GM12878 (cell line): ENCODE measurements at regions not wholly inside any gene's neighbourhood (a gene's known extent, or its start where the extent isn't known, plus 50 kb on each side); places are given as distances from the start of the nearest gene placed in this dataset.

Experiments
- ATAC-seq: fragments of 200-7000 bp; cut with Tn5 transposase; 3 replicates; pipeline ENCODE4 v1.9.1; 2020; ENCODE audit warnings: mild to moderate bottlenecking, moderate library complexity
- BruUV-seq: library from RNA; stranded (reverse); fragments of 400-500 nt; replicated peaks from 2 replicates; lab custom pipeline; 2021; lab: Mats Ljungman, UMichigan
- CTCF ChIA-PET: fragments of 300-600 bp; sonication (Branson Sonifier 250); formaldehyde crosslinking; extraction: SDS; loops from one replicate; lab custom pipeline; 2021; ENCODE audit warnings: inconsistent platforms; lab: Yijun Ruan, JAX
- POLR2A ChIA-PET: fragments of 350-600 bp; formaldehyde crosslinking; extraction: SDS; loops from one replicate; lab custom pipeline; 2021; ENCODE audit warnings: inconsistent platforms; lab: Charles Lee
- RAD21 ChIA-PET: fragments of 300-600 bp; sonication (Branson Sonifier 250); formaldehyde crosslinking; loops from one replicate; lab custom pipeline; 2023; ENCODE audit warnings: antibody characterized with exemption; ENCODE audit not compliant: unreplicated experiment; lab: Charles Lee
- SMC1A ChIA-PET: fragments of 300-600 bp; sonication (Branson Sonifier 250); formaldehyde crosslinking; loops from one replicate; lab custom pipeline; 2023; ENCODE audit not compliant: unreplicated experiment, uncharacterized antibody; lab: Charles Lee
- DNase-seq: peaks from one replicate; pipeline ENCODE4 v3.0.0-alpha.2; 2011; ENCODE audit warnings: low read depth, low spot score
- FAIRE-seq: peaks from 3 replicates; lab custom pipeline; 2011; peaks lifted over from hg19 to GRCh38; lab: Jason Lieb, UNC
- H2AFZ ChIP-seq: 2 replicates; pipeline ENCODE4 v1.6.0; 2011; ENCODE audit warnings: low read depth, low read length, control low read depth; ENCODE audit not compliant: control insufficient read depth
- H3K27ac ChIP-seq: 2 replicates; pipeline ENCODE4 v1.5.1; 2011; ENCODE audit warnings: control low read depth; ENCODE audit not compliant: control insufficient read depth, insufficient read depth
- H3K27me3 ChIP-seq, 2 experiments: replicated peaks in 1 of 2; 2 replicates each; pipeline versions ENCODE4 v1.6.0 to v1.6.1; 2011; ENCODE audit warnings: low read length in 1 of 2; ENCODE audit not compliant: control insufficient read depth in 2 of 2, insufficient read depth in 2 of 2
- H3K36me3 ChIP-seq, 2 experiments: 2 replicates each; pipeline ENCODE4 v1.5.1; 2011; ENCODE audit warnings: low read length in 1 of 2; ENCODE audit not compliant: control insufficient read depth in 2 of 2, insufficient read depth in 2 of 2
- H3K4me1 ChIP-seq: 2 replicates; pipeline ENCODE4 v1.6.1; 2011; ENCODE audit warnings: mild to moderate bottlenecking, low read length, moderate library complexity, mixed read lengths; ENCODE audit not compliant: control insufficient read depth, insufficient read depth
- H3K4me2 ChIP-seq: 2 replicates; pipeline ENCODE4 v1.6.0; 2011; ENCODE audit warnings: control low read depth; ENCODE audit not compliant: control insufficient read depth, insufficient read depth
- H3K4me3 ChIP-seq: fragments of 200-600 bp; sonication (generic); 2 replicates; pipeline ENCODE4 v1.5.1; 2016
- H3K79me2 ChIP-seq: 2 replicates; pipeline ENCODE4 v1.6.0; 2011; ENCODE audit warnings: low read length; ENCODE audit not compliant: control insufficient read depth, insufficient read depth
- H3K9ac ChIP-seq: 2 replicates; pipeline ENCODE4 v1.8.0; 2011; ENCODE audit warnings: low read length, control low read depth, mixed read lengths; ENCODE audit not compliant: control insufficient read depth, insufficient read depth
- H3K9me3 ChIP-seq: replicated peaks from 3 replicates; pipeline ENCODE4 v1.5.1; 2011; ENCODE audit warnings: mild to moderate bottlenecking, low read length; ENCODE audit not compliant: control insufficient read depth, insufficient read depth
- H4K20me1 ChIP-seq: 2 replicates; pipeline ENCODE4 v1.6.0; 2011; ENCODE audit not compliant: control insufficient read depth, insufficient read depth
- BRCA1 ChIP-seq: IDR thresholded peaks from 2 replicates; pipeline ENCODE4 v1.6.1; 2011; ENCODE audit warnings: low read depth, low read length, improper control_type of control experiment
- CBX3 ChIP-seq: fragments of 200-600 bp; sonication (generic); IDR thresholded peaks from 2 replicates; pipeline ENCODE4 v1.6.1; 2016; ENCODE audit warnings: low read depth, borderline replicate concordance
- CHD2 ChIP-seq: IDR thresholded peaks from 2 replicates; pipeline ENCODE4 v1.6.1; 2011; ENCODE audit warnings: low read depth, low read length, improper control_type of control experiment, borderline replicate concordance
- EGR1 ChIP-seq, 2 experiments: IDR thresholded peaks; 1 replicate in 1 of 2; 2 replicates in 1 of 2; pipeline ENCODE4 v1.6.1; 2011 to 2012; ENCODE audit warnings: low read depth in 2 of 2, low read length in 2 of 2, borderline replicate concordance in 1 of 2, mild to moderate bottlenecking in 1 of 2, moderate library complexity in 1 of 2
- FOS ChIP-seq: IDR thresholded peaks from 3 replicates; pipeline ENCODE4 v1.6.1; 2011; ENCODE audit warnings: borderline replicate concordance; ENCODE audit not compliant: insufficient read length; ENCODE audit errors: extremely low read depth
- JUND ChIP-seq: IDR thresholded peaks from 2 replicates; pipeline ENCODE4 v1.6.1; 2012; ENCODE audit warnings: low read depth, mild to moderate bottlenecking, low read length, improper control_type of control experiment, moderate library complexity
- MYC ChIP-seq: IDR thresholded peaks from 2 replicates; pipeline ENCODE4 v1.6.1; 2011; ENCODE audit warnings: mild to moderate bottlenecking, low read length, moderate library complexity, inconsistent platforms; ENCODE audit not compliant: insufficient read depth, insufficient replicate concordance, insufficient read length, severe bottlenecking
- NR2F1 ChIP-seq: fragments of 450-650 bp; conservative IDR thresholded peaks from 2 replicates; pipeline ENCODE4 v1.6.1; 2017; ENCODE audit warnings: mild to moderate bottlenecking
- PAX5 ChIP-seq: IDR thresholded peaks from 2 replicates; pipeline ENCODE4 v1.6.1; 2011; ENCODE audit warnings: low read depth, low read length, borderline replicate concordance
- SIN3A ChIP-seq: IDR thresholded peaks from 2 replicates; pipeline ENCODE4 v1.6.1; 2012; ENCODE audit warnings: low read depth, low read length, improper control_type of control experiment
- SMAD5 ChIP-seq: IDR thresholded peaks from 2 replicates; pipeline ENCODE4 v1.6.1; 2016; ENCODE audit warnings: antibody characterized with exemption, low read depth
- SP1 ChIP-seq: IDR thresholded peaks from one replicate; pipeline ENCODE4 v1.6.1; 2011; ENCODE audit warnings: low read depth, low read length
- TBL1XR1 ChIP-seq: IDR thresholded peaks from 2 replicates; pipeline ENCODE4 v1.6.1; 2012; ENCODE audit warnings: low read depth, low read length, improper control_type of control experiment
- TCF7 ChIP-seq: IDR thresholded peaks from 2 replicates; pipeline ENCODE4 v1.6.1; 2014; ENCODE audit warnings: antibody characterized with exemption, borderline replicate concordance
- ZNF207 ChIP-seq: fragments of 450-650 bp; IDR thresholded peaks from 2 replicates; pipeline ENCODE4 v1.6.1; 2014; ENCODE audit warnings: antibody characterized with exemption, mild to moderate bottlenecking, borderline replicate concordance
- WGBS: methylation state at CpG from one replicate; pipeline ENCODE4 v1.1.6; 2016; ENCODE audit warnings: low lambda C conversion rate; ENCODE audit not compliant: insufficient replicate concordance, insufficient coverage; ENCODE audit errors: missing lambda C conversion rate; 5-methylcytosine and 5-hydroxymethylcytosine counted together
- in situ Hi-C: fragments of 300-500 bp; cut with MboI; formaldehyde crosslinking; loops from 9 replicates; pipeline ENCODE4 v1.14.3; 2018; ENCODE audit warnings: mixed read lengths
- intact Hi-C: fragments of 100-400 bp; cut with micrococcal nuclease; formaldehyde crosslinking; loops from one replicate; pipeline ENCODE4 v1.14.2; 2022; ENCODE audit not compliant: unreplicated experiment
- TF ChIP-seq, protein P1 (sequence below): IDR thresholded peaks from 2 replicates; pipeline ENCODE4 v1.6.1; 2012; ENCODE audit warnings: low read length, inconsistent platforms
- TF ChIP-seq, protein P2 (sequence below): fragments of 450-650 bp; IDR thresholded peaks from 2 replicates; pipeline ENCODE4 v1.6.1; 2016; ENCODE audit warnings: mild to moderate bottlenecking
- TF ChIP-seq, protein P3 (sequence below): IDR thresholded peaks from 2 replicates; pipeline ENCODE4 v1.6.1; 2011; ENCODE audit warnings: low read depth, mild to moderate bottlenecking, low read length, moderate library complexity, borderline replicate concordance; ENCODE audit errors: extremely low read depth
- TF ChIP-seq, protein P4 (sequence below): fragments of 450-650 bp; IDR thresholded peaks from 2 replicates; pipeline ENCODE4 v1.6.1; 2017; ENCODE audit warnings: mild to moderate bottlenecking, low read depth, inconsistent platforms; ENCODE audit not compliant: poor library complexity, severe bottlenecking

DNA sequence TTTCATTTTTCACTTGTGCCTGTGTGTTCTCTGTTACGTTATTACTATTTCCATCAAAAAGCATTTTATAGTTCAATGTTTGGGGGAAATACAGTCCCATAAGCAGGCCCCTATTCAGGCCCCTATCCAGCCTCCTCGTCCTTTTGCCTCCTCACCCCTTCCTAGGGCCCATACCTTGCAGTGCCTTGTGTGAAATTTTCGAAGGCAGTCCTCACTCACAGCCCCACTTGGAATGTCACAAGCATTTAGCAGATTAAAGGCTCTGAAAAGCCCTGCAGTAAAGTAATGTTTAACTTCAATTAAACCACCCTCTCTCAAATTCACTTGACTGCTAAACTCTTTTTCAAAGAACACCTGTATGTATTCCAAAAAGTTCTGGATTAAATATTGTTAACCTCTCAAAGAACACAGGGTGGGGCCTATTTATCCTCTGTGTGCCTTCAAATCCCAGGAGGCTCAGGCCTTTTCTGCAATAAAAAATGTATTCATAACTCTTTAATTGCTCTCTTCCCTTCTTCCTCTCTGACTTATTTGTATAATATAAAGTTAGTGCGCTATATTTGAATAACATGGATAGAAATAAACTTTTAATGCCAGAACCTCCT is 202.5 kb downstream of the FOXA2 start:
- TF ChIP-seq SP1 (no peak), SMAD5 (no peak), FOS (no peak), BRCA1 (no peak), MYC (no peak), TCF7 (no peak), JUND (no peak), CHD2 (no peak), PAX5 (no peak), EGR1 (IDR thresholded peaks at IDR 0.05; ENCODE audit: borderline replicate concordance in 1 of 2, low read depth in 2 of 2, low read length in 2 of 2) (no peak), ZNF207 (no peak), CBX3 (no peak), SIN3A (no peak), NR2F1 (no peak), TBL1XR1 (no peak)
- TF ChIP-seq, protein P1, sequence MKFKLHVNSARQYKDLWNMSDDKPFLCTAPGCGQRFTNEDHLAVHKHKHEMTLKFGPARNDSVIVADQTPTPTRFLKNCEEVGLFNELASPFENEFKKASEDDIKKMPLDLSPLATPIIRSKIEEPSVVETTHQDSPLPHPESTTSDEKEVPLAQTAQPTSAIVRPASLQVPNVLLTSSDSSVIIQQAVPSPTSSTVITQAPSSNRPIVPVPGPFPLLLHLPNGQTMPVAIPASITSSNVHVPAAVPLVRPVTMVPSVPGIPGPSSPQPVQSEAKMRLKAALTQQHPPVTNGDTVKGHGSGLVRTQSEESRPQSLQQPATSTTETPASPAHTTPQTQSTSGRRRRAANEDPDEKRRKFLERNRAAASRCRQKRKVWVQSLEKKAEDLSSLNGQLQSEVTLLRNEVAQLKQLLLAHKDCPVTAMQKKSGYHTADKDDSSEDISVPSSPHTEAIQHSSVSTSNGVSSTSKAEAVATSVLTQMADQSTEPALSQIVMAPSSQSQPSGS: no peak
- TF ChIP-seq, protein P2, sequence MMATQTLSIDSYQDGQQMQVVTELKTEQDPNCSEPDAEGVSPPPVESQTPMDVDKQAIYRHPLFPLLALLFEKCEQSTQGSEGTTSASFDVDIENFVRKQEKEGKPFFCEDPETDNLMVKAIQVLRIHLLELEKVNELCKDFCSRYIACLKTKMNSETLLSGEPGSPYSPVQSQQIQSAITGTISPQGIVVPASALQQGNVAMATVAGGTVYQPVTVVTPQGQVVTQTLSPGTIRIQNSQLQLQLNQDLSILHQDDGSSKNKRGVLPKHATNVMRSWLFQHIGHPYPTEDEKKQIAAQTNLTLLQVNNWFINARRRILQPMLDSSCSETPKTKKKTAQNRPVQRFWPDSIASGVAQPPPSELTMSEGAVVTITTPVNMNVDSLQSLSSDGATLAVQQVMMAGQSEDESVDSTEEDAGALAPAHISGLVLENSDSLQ: no peak
- TF ChIP-seq, protein P3, sequence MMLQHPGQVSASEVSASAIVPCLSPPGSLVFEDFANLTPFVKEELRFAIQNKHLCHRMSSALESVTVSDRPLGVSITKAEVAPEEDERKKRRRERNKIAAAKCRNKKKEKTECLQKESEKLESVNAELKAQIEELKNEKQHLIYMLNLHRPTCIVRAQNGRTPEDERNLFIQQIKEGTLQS: no peak
- TF ChIP-seq, protein P4, sequence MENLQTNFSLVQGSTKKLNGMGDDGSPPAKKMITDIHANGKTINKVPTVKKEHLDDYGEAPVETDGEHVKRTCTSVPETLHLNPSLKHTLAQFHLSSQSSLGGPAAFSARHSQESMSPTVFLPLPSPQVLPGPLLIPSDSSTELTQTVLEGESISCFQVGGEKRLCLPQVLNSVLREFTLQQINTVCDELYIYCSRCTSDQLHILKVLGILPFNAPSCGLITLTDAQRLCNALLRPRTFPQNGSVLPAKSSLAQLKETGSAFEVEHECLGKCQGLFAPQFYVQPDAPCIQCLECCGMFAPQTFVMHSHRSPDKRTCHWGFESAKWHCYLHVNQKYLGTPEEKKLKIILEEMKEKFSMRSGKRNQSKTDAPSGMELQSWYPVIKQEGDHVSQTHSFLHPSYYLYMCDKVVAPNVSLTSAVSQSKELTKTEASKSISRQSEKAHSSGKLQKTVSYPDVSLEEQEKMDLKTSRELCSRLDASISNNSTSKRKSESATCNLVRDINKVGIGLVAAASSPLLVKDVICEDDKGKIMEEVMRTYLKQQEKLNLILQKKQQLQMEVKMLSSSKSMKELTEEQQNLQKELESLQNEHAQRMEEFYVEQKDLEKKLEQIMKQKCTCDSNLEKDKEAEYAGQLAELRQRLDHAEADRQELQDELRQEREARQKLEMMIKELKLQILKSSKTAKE: no peak
- no peak overlapping the region for H2AFZ ChIP-seq
- intact Hi-C loops (no loop called here), in situ Hi-C loops (no loop called here)
- DNase-seq: no peak
- no peak overlapping the region for H3K4me3 ChIP-seq
- no peak overlapping the region for H3K27ac ChIP-seq
- H3K9me3 ChIP-seq: no peaks in the 10 kb centered on the region
- H4K20me1 ChIP-seq: no peaks in the 10 kb centered on the region
- CTCF ChIA-PET: interaction anchor here (1.7 to 1.8 kb wide), 2 partner anchors 10 to 35 kb away, joined by 3 to 7 read pairs; no protein-coding TSS in a partner anchor
- RAD21 ChIA-PET: no interaction called here
- H3K36me3 ChIP-seq: no peaks in the 10 kb centered on the region
- no peak for FAIRE-seq
- H3K4me1 ChIP-seq: no peaks in the 10 kb centered on the region
- BruUV-seq: no TSS peak
- H3K9ac ChIP-seq: no peak overlapping the region
- no peak for ATAC-seq
- 21% methylated on average over 4 of the region's 4 CpGs for WGBS
- H3K4me2 ChIP-seq: no peak overlapping the region
- SMC1A ChIA-PET: interaction anchor here (1.4 kb wide), 1 partner anchor 43 kb away, joined by 3 read pairs; no protein-coding TSS in a partner anchor
- H3K79me2 ChIP-seq: no peaks in the 10 kb centered on the region
- H3K27me3 ChIP-seq: no peaks in the 10 kb centered on the region
- POLR2A ChIA-PET: no interaction called here
